Loucy (cell line): ENCODE measurements at regions not wholly inside any gene's neighbourhood (a gene's known extent, or its start where the extent isn't known, plus 50 kb on each side); places are given as distances from the start of the nearest gene placed in this dataset.

Experiments
- H2AFZ ChIP-seq: fragments of 200-600 bp; sonication (generic); 2 replicates; pipeline ENCODE4 v1.6.0; 2016; ENCODE audit warnings: antibody characterized with exemption, mild to moderate bottlenecking, low read length, moderate library complexity
- H3F3A ChIP-seq: fragments of 200-600 bp; 2 replicates; pipeline ENCODE4 v1.6.0; 2016; ENCODE audit warnings: antibody characterized with exemption, low read depth, mild to moderate bottlenecking
- H3K27me3 ChIP-seq: fragments of 200-600 bp; sonication (generic); 2 replicates; pipeline ENCODE4 v1.6.1; 2014; ENCODE audit warnings: low read length, mild to moderate bottlenecking; ENCODE audit not compliant: insufficient read depth, poor library complexity, severe bottlenecking
- H3K36me3 ChIP-seq: fragments of 200-600 bp; sonication (generic); 2 replicates; pipeline ENCODE4 v1.6.1; 2016; ENCODE audit warnings: low read length; ENCODE audit not compliant: insufficient read depth
- H3K4me1 ChIP-seq: fragments of 200-600 bp; sonication (generic); 2 replicates; pipeline ENCODE4 v1.5.1; 2014; ENCODE audit warnings: low read length, mild to moderate bottlenecking; ENCODE audit not compliant: insufficient read depth, poor library complexity, severe bottlenecking
- H3K4me2 ChIP-seq: fragments of 200-600 bp; sonication (generic); 2 replicates; pipeline ENCODE4 v1.6.0; 2014; ENCODE audit warnings: antibody characterized with exemption, low read length, low read depth, mild to moderate bottlenecking; ENCODE audit not compliant: poor library complexity, severe bottlenecking
- H3K4me3 ChIP-seq: fragments of 200-600 bp; sonication (generic); 2 replicates; pipeline ENCODE4 v1.5.1; 2014; ENCODE audit warnings: low read length, mild to moderate bottlenecking, mixed read lengths; ENCODE audit not compliant: poor library complexity, severe bottlenecking
- H3K79me2 ChIP-seq: fragments of 200-600 bp; sonication (generic); 2 replicates; pipeline ENCODE4 v1.6.1; 2014; ENCODE audit warnings: low read length; ENCODE audit not compliant: insufficient read depth
- H3K9ac ChIP-seq: fragments of 200-600 bp; sonication (generic); 2 replicates; pipeline ENCODE4 v1.6.0; 2014; ENCODE audit warnings: mild to moderate bottlenecking, low read depth, low read length, moderate library complexity; ENCODE audit not compliant: poor library complexity, severe bottlenecking
- H3K9me2 ChIP-seq: fragments of 200-600 bp; sonication (generic); replicated peaks from 2 replicates; pipeline ENCODE4 v1.6.1; 2016; ENCODE audit warnings: low read depth, low read length, mixed read lengths
- H3K9me3 ChIP-seq: fragments of 200-600 bp; sonication (generic); 2 replicates; pipeline ENCODE4 v1.6.1; 2014; ENCODE audit warnings: mild to moderate bottlenecking, antibody characterized with exemption, low read length, low read depth; ENCODE audit not compliant: insufficient read depth
- H4K20me1 ChIP-seq: fragments of 200-600 bp; sonication (generic); 2 replicates; pipeline ENCODE4 v1.6.0; 2014; ENCODE audit warnings: antibody characterized with exemption, low read length, mild to moderate bottlenecking; ENCODE audit not compliant: insufficient read depth, poor library complexity, severe bottlenecking
- EZH2phosphoT487 ChIP-seq: fragments of 200-600 bp; IDR thresholded peaks from 2 replicates; pipeline ENCODE4 v1.6.1; 2018; ENCODE audit warnings: antibody characterized with exemption, mild to moderate bottlenecking, moderate library complexity, borderline replicate concordance
- TF ChIP-seq, protein P1 (sequence below): fragments of 200-600 bp; sonication (generic); conservative IDR thresholded peaks from 2 replicates; pipeline ENCODE4 v1.5.1; 2014; ENCODE audit warnings: mild to moderate bottlenecking, antibody characterized with exemption, low read length

DNA sequence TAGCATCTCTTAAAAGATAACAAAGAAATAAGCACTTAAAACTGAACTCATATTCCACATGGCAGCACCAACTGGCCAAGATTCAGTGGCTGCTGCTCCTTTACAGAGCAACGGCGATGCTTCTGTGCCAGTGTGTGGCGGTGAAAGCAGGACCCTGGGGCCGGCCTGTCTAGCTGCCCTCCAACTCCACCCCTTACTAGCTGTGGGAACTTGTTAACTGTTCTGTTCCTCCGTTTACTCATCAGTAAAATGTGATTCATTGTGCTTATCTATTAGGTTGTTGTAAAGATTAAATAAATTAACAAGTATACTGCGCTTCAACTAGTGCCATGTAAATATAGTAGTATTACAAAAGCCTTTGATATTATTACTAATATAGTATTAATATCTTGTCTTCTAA is 133.2 kb downstream of the GDAP2 start:
- no peaks in the 10 kb centered on the region for H3K27me3 ChIP-seq

DNA sequence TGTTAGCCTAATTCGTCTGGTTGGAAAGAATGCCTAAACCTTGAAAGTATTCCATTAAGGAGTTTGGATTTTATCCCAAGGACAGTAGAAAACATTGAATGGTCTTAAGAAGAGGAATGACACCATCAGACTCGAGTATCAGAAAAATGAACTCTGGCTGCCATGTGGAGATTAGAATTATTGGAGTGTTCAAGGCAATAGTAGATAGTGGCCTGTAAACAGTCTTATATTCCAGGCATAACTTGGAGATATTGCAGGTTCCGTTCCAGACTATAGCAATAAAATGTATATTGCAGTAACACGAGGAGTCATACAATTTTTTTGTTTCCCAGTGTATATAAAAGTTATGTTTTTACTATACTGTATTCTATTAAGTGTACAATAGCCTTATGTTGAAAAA is 130.9 kb downstream of the GDAP2 start:
- H3K27me3 ChIP-seq, result no peaks in the 10 kb centered on the region
- H3K9ac ChIP-seq, result no peak overlapping the region
- no peak overlapping the region for H3K4me2 ChIP-seq
- no peaks in the 10 kb centered on the region for H3K36me3 ChIP-seq
- H3F3A ChIP-seq, result no peaks in the 10 kb centered on the region
- H3K9me3 ChIP-seq, result no peaks in the 10 kb centered on the region
- no peaks in the 10 kb centered on the region for H4K20me1 ChIP-seq
- no peaks in the 10 kb centered on the region for H3K79me2 ChIP-seq
- no peaks in the 10 kb centered on the region for H3K9me2 ChIP-seq
- H3K4me1 ChIP-seq, result no peaks in the 10 kb centered on the region
- H2AFZ ChIP-seq, result no peak overlapping the region
- TF ChIP-seq EZH2phosphoT487, result no peak
- TF ChIP-seq, protein P1, sequence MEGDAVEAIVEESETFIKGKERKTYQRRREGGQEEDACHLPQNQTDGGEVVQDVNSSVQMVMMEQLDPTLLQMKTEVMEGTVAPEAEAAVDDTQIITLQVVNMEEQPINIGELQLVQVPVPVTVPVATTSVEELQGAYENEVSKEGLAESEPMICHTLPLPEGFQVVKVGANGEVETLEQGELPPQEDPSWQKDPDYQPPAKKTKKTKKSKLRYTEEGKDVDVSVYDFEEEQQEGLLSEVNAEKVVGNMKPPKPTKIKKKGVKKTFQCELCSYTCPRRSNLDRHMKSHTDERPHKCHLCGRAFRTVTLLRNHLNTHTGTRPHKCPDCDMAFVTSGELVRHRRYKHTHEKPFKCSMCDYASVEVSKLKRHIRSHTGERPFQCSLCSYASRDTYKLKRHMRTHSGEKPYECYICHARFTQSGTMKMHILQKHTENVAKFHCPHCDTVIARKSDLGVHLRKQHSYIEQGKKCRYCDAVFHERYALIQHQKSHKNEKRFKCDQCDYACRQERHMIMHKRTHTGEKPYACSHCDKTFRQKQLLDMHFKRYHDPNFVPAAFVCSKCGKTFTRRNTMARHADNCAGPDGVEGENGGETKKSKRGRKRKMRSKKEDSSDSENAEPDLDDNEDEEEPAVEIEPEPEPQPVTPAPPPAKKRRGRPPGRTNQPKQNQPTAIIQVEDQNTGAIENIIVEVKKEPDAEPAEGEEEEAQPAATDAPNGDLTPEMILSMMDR, result no peak
- H3K4me3 ChIP-seq, result no peak overlapping the region

More for the DNA sequence above, 133.2 kb downstream of the GDAP2 start:
- Histone ChIP-seq H4K20me1 (no peaks in the 10 kb centered on the region), H3K4me3 (no peak overlapping the region), H2AFZ (no peak overlapping the region), H3K4me1 (no peaks in the 10 kb centered on the region), H3K4me2 (no peak overlapping the region), H3K9ac (no peak overlapping the region), H3K79me2 (no peaks in the 10 kb centered on the region), H3K9me3 (no peaks in the 10 kb centered on the region), H3K9me2 (no peaks in the 10 kb centered on the region), H3F3A (no peaks in the 10 kb centered on the region), H3K36me3 (no peaks in the 10 kb centered on the region)
- no peak for TF ChIP-seq EZH2phosphoT487
- TF ChIP-seq, protein P1, result no peak

DNA sequence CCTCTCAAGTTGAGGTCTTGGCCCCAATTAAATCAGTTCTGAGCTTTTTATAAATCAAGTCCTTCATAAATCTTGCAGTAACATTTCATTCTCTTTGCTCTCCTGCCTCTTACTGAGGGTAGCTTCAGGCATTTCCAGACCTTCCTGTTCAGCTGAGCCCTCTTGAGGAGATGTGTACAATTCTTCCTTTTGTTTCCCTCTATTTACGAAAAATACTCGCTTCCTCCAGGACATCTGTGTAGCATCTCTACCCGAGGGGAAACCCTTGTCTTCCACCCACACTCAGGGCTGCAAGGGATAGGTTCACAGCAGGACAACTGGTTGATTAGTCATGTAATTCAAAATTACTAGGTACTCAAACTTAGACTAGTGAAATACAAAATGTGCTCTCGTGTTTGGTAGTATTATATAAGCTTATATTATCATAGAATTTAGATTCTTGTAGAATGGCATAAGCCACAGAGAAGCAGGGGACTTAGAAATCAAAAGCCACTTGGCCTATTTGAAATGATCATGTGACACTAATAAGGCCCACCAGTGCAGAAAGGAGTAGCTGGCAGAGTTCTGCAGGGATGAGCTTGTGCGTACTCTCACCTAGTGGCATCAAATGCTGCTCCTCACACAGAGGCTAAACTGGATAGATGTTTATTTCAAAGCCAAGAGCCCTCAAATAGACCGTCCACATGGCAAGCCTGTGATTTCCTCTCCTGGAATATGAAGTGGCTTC is 126.7 kb downstream of the GDAP2 start:
- Histone ChIP-seq H3K4me1 (no peaks in the 10 kb centered on the region), H3F3A (no peaks in the 10 kb centered on the region), H3K27me3 (no peaks in the 10 kb centered on the region), H3K79me2 (no peaks in the 10 kb centered on the region), H3K4me2 (no peak overlapping the region), H2AFZ (no peak overlapping the region), H3K9me3 (no peaks in the 10 kb centered on the region), H3K9ac (no peak overlapping the region), H4K20me1 (no peaks in the 10 kb centered on the region), H3K9me2 (no peaks in the 10 kb centered on the region), H3K4me3 (no peak overlapping the region), H3K36me3 (no peaks in the 10 kb centered on the region)
- no peak for TF ChIP-seq EZH2phosphoT487
- TF ChIP-seq, protein P1, result no peak
